A673 (cell line): ENCODE measurements at regions not wholly inside any gene's neighbourhood (a gene's known extent, or its start where the extent isn't known, plus 50 kb on each side); places are given as distances from the start of the nearest gene placed in this dataset.

Experiments
- BruUV-seq: library from RNA; stranded (reverse); fragments of 400-500 nt; replicated peaks from 2 replicates; lab custom pipeline; 2021; lab: Mats Ljungman, UMichigan
- CTCF ChIA-PET: fragments of 300-600 bp; sonication (Branson Sonifier 250); formaldehyde crosslinking; loops from one replicate; lab custom pipeline; 2022; ENCODE audit warnings: antibody characterized with exemption; lab: Charles Lee
- POLR2A ChIA-PET: fragments of 300-600 bp; sonication (Branson Sonifier 250); formaldehyde crosslinking; loops from one replicate; lab custom pipeline; 2022; ENCODE audit warnings: antibody characterized with exemption; ENCODE audit not compliant: low non-redundant PET; lab: Charles Lee
- DNase-seq: peaks from one replicate; pipeline ENCODE4 v3.0.0-alpha.2; 2015; ENCODE audit warnings: low spot score
- H3K27ac ChIP-seq: fragments of 200-600 bp; sonication (generic); 2 replicates; pipeline ENCODE4 v1.5.1; 2016; ENCODE audit warnings: mixed run types, low read depth, mild to moderate bottlenecking, mixed read lengths, antibody characterized with exemption, low read length; ENCODE audit not compliant: poor library complexity, severe bottlenecking
- H3K27me3 ChIP-seq: fragments of 200-600 bp; sonication (generic); replicated peaks from 2 replicates; pipeline ENCODE4 v1.6.1; 2017; ENCODE audit warnings: mixed run types, low read depth, mild to moderate bottlenecking, mixed read lengths, antibody characterized with exemption, low read length; ENCODE audit not compliant: insufficient read depth, poor library complexity
- H3K36me3 ChIP-seq: fragments of 200-600 bp; sonication (generic); 2 replicates; pipeline ENCODE4 v1.6.1; 2016; ENCODE audit warnings: mixed run types, mild to moderate bottlenecking, mixed read lengths, antibody characterized with exemption, low read length; ENCODE audit not compliant: insufficient read depth, poor library complexity, severe bottlenecking
- H3K4me1 ChIP-seq: fragments of 200-600 bp; sonication (generic); 2 replicates; pipeline ENCODE4 v1.6.1; 2017; ENCODE audit warnings: mixed run types, mild to moderate bottlenecking, mixed read lengths, antibody characterized with exemption, low read length; ENCODE audit not compliant: insufficient read depth, poor library complexity, severe bottlenecking
- H3K4me3 ChIP-seq: fragments of 200-600 bp; sonication (generic); 2 replicates; pipeline ENCODE4 v1.5.1; 2016; ENCODE audit warnings: low read depth, mixed run types, mild to moderate bottlenecking, mixed read lengths, low read length; ENCODE audit not compliant: poor library complexity, severe bottlenecking
- H3K9me3 ChIP-seq: fragments of 200-600 bp; sonication (generic); 2 replicates; pipeline ENCODE4 v1.6.1; 2016; ENCODE audit warnings: mixed run types, low read depth, mild to moderate bottlenecking, mixed read lengths, antibody characterized with exemption, low read length; ENCODE audit not compliant: poor library complexity, severe bottlenecking
- CTCF ChIP-seq: fragments of 300-800, 200-600 bp; sonication (generic); conservative IDR thresholded peaks from 2 replicates; pipeline ENCODE4 v1.5.1; 2017; ENCODE audit warnings: low read depth, mild to moderate bottlenecking, antibody characterized with exemption, low read length, moderate library complexity, mixed read lengths
- EZH2 ChIP-seq: fragments of 200-600 bp; sonication (generic); IDR thresholded peaks from 2 replicates; pipeline ENCODE4 v1.6.1; 2017; ENCODE audit warnings: borderline replicate concordance, low read depth, mild to moderate bottlenecking, mixed read lengths, antibody characterized with exemption, low read length; ENCODE audit not compliant: poor library complexity, severe bottlenecking
- intact Hi-C: fragments of 100-400 bp; cut with micrococcal nuclease; formaldehyde crosslinking; loops from one replicate; pipeline ENCODE4 v1.10.0; 2022; ENCODE audit not compliant: unreplicated experiment

GRCh38 chr18:6578686-6579085 is 150.8 kb upstream of the ARHGAP28 start:
- BruUV-seq, result no TSS peak
- CTCF ChIA-PET, result no interaction called here
- Histone ChIP-seq H3K27ac (no peak overlapping the region), H3K36me3 (no peaks in the 10 kb centered on the region), H3K4me3 (no peak overlapping the region), H3K4me1 (no peaks in the 10 kb centered on the region), H3K9me3 (peaks cover 36% of the 10 kb centered on the region), H3K27me3 (no peaks in the 10 kb centered on the region)
- POLR2A ChIA-PET, result no interaction called here
- no peak for TF ChIP-seq CTCF
- TF ChIP-seq EZH2, result no peak
- intact Hi-C loops, result no loop called here
- no peak for DNase-seq

DNA sequence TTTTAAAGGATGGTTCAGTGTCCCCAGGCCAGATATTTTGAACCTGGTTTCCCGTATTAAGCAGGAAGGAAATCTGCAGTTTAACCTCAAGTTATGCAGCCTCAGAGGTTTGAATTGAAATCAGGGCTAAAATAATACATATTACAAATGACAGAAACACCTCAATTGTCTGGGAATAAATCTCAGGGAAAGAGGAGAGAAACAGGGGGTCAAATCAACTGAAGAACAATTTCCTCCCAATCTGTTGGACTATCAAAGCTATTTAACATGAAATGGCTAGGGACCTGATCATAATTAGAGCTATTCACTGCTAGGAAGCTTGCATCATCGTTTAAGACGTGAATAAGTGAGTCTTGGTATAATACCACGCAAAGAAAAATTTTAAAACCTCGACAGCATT is 150.0 kb upstream of the ARHGAP28 start:
- intact Hi-C loops, result no loop called here
- no peaks in the 10 kb centered on the region for H3K27me3 ChIP-seq
- CTCF ChIA-PET, result no interaction called here
- TF ChIP-seq EZH2 (no peak), CTCF (no peak)
- DNase-seq, result no peak
- no TSS peak for BruUV-seq
- H3K36me3 ChIP-seq, result no peaks in the 10 kb centered on the region
- H3K4me3 ChIP-seq, result no peak overlapping the region
- POLR2A ChIA-PET, result no interaction called here
- H3K9me3 ChIP-seq, result peaks cover 38% of the 10 kb centered on the region
- no peak overlapping the region for H3K27ac ChIP-seq
- H3K4me1 ChIP-seq, result no peaks in the 10 kb centered on the region

- Histone ChIP-seq H3K27ac (no peak overlapping the region), H3K4me1 (no peaks in the 10 kb centered on the region), H3K9me3 (peaks cover 31% of the 10 kb centered on the region), H3K36me3 (no peaks in the 10 kb centered on the region), H3K4me3 (no peak overlapping the region), H3K27me3 (no peaks in the 10 kb centered on the region)
- CTCF ChIA-PET, result no interaction called here
- BruUV-seq, result no TSS peak
- intact Hi-C loops, result no loop called here
- POLR2A ChIA-PET, result no interaction called here
- no peak for TF ChIP-seq CTCF
- no peak for TF ChIP-seq EZH2
- no peak for DNase-seq
These were observed 149.1 kb upstream of the ARHGAP28 start for GRCh38 chr18:6580401-6580800.
